Psoas muscle (tissue), 7 donors: ENCODE measurements at regions not wholly inside any gene's neighbourhood (a gene's known extent, or its start where the extent isn't known, plus 50 kb on each side); places are given as distances from the start of the nearest gene placed in this dataset.

Experiments
- ATAC-seq, 4 donors: fragments of 200-7000 bp; cut with Tn5 transposase; one replicate each; pipeline ENCODE4 v1.9.1; 2020; ENCODE audit warnings: moderate library complexity in 3 of 4, mild to moderate bottlenecking in 2 of 4
- DNase-seq, 2 donors: peaks; one replicate each; pipeline ENCODE4 v3.0.0-alpha.2; 2020
- H3K27ac ChIP-seq: fragments of 200-600 bp; one replicate; pipeline ENCODE4 v1.8.0; 2022
- H3K27me3 ChIP-seq, 3 donors: fragments of 200-600 bp in 1 of 3; one replicate each; pipeline versions ENCODE4 v1.6.1 to v1.8.0; 2013 to 2022; ENCODE audit warnings: low read length in 2 of 3, mild to moderate bottlenecking in 2 of 3, moderate library complexity in 1 of 3; ENCODE audit not compliant: insufficient read depth in 3 of 3
- H3K36me3 ChIP-seq, 2 donors: fragments of 200-600 bp in 1 of 2; one replicate each; pipeline versions ENCODE4 v1.6.1 to v1.8.0; 2013 to 2022; ENCODE audit warnings: low read depth in 1 of 2, mild to moderate bottlenecking in 1 of 2, moderate library complexity in 1 of 2; ENCODE audit not compliant: insufficient read depth in 1 of 2
- H3K4me1 ChIP-seq: fragments of 200-600 bp; one replicate; pipeline ENCODE4 v1.8.0; 2022
- H3K4me3 ChIP-seq: fragments of 200-600 bp; one replicate; pipeline ENCODE4 v1.8.0; 2022; ENCODE audit warnings: mild to moderate bottlenecking
- H3K9me3 ChIP-seq: fragments of 200-600 bp; one replicate; pipeline ENCODE4 v1.8.0; 2022
- CTCF ChIP-seq: fragments of 200-600 bp; IDR thresholded peaks from one replicate; pipeline ENCODE4 v1.8.0; 2022; ENCODE audit warnings: antibody characterized with exemption
- WGBS, 3 donors: extraction: QIAGEN DNeasy Blood & Tissue Kit; methylation state at CpG; one replicate each; pipeline versions ENCODE4 v1.1.6 to v1.1.7; 2013; 5-methylcytosine and 5-hydroxymethylcytosine counted together
- intact Hi-C, 2 donors: fragments of 100-400 bp; cut with DNase I; formaldehyde crosslinking; loops; one replicate each; pipeline versions ENCODE4 v1.11.0 to v1.14.2; 2022
- donor health status: healthy with polysubstance abuse.
- donor health status: DM: no; HTN: no; CAD: no; lungs with moderate emphysema.
- donor health status: Bipolar disorder and iron deficiency.
- donor health status: healthy.
- donor health status: DM: yes; HTN: yes; CAD: no.
- donor health status: DM: no; HTN: no; CAD: no.
- donor health status: DM: yes; HTN: yes; CAD: no.

GRCh38 chr17:34852614-34853013, 108.6 kb downstream of the CCT6B start:
- H3K27me3 ChIP-seq: no peaks in the 10 kb centered on the region
- 69 to 81% (median 69%) methylated on average over 5 of the region's 5 CpGs for WGBS, 3 donors
- intact Hi-C loops: loop anchor here in 1 of 2 donors (10.0 kb wide), 1 partner anchor 62 kb away; no protein-coding TSS in a partner anchor
- no peak for ATAC-seq
- no peaks in the 10 kb centered on the region for H3K36me3 ChIP-seq
- no peaks in the 10 kb centered on the region for H3K9me3 ChIP-seq
- no peak for DNase-seq
- H3K4me3 ChIP-seq: no peak overlapping the region
- H3K4me1 ChIP-seq: no peaks in the 10 kb centered on the region
- no peak overlapping the region for H3K27ac ChIP-seq
- no peak for TF ChIP-seq CTCF

GRCh38 chr17:34851961-34852540, 109.2 kb downstream of the CCT6B start:
- Histone ChIP-seq H3K9me3 (no peaks in the 10 kb centered on the region), H3K27ac (no peak overlapping the region), H3K4me3 (no peak overlapping the region), H3K36me3 (no peaks in the 10 kb centered on the region), H3K4me1 (no peaks in the 10 kb centered on the region), H3K27me3 (no peaks in the 10 kb centered on the region)
- intact Hi-C loops: loop anchor here in 1 of 2 donors (10.0 kb wide), 1 partner anchor 63 kb away; no protein-coding TSS in a partner anchor
- WGBS, 3 donors: 53 to 63% (median 59%) methylated on average over 9 of the region's 9 CpGs
- DNase-seq: no peak
- ATAC-seq: no peak
- TF ChIP-seq CTCF: no peak

- 64 to 70% (median 65%) methylated on average over 3 of the region's 3 CpGs for WGBS, 3 donors
- no peaks in the 10 kb centered on the region for H3K4me1 ChIP-seq
- no peak for TF ChIP-seq CTCF
- intact Hi-C loops: loop anchor here in 1 of 2 donors (10.0 kb wide), 1 partner anchor 64 kb away; no protein-coding TSS in a partner anchor
- H3K36me3 ChIP-seq: no peaks in the 10 kb centered on the region
- no peak overlapping the region for H3K27ac ChIP-seq
- DNase-seq: no peak
- no peak overlapping the region for H3K4me3 ChIP-seq
- H3K27me3 ChIP-seq: no peaks in the 10 kb centered on the region
- no peak for ATAC-seq
- no peaks in the 10 kb centered on the region for H3K9me3 ChIP-seq
These were observed 110.3 kb downstream of the CCT6B start for GRCh38 chr17:34850964-34851363.

- WGBS, 3 donors: 74 to 87% (median 75%) methylated on average over 4 of the region's 4 CpGs
- no peak for ATAC-seq
- TF ChIP-seq CTCF: no peak
- H3K4me3 ChIP-seq: no peak overlapping the region
- H3K27me3 ChIP-seq: no peaks in the 10 kb centered on the region
- intact Hi-C loops: loop anchor here in 1 of 2 donors (10.0 kb wide), 1 partner anchor 65 kb away; no protein-coding TSS in a partner anchor
- no peaks in the 10 kb centered on the region for H3K4me1 ChIP-seq
- H3K36me3 ChIP-seq: no peaks in the 10 kb centered on the region
- no peaks in the 10 kb centered on the region for H3K9me3 ChIP-seq
- H3K27ac ChIP-seq: no peak overlapping the region
- DNase-seq: no peak
These were observed 111.2 kb downstream of the CCT6B start for GRCh38 chr17:34850023-34850422.

GRCh38 chr17:34847938-34848337, 113.3 kb downstream of the CCT6B start:
- no peaks in the 10 kb centered on the region for H3K4me1 ChIP-seq
- WGBS, 3 donors: 35 to 41% (median 37%) methylated on average over 3 of the region's 3 CpGs
- DNase-seq (no peak), ATAC-seq (no peak)
- H3K4me3 ChIP-seq: no peak overlapping the region
- no peak overlapping the region for H3K27ac ChIP-seq
- H3K9me3 ChIP-seq: no peaks in the 10 kb centered on the region
- TF ChIP-seq CTCF: no peak
- H3K36me3 ChIP-seq: no peaks in the 10 kb centered on the region
- H3K27me3 ChIP-seq: no peaks in the 10 kb centered on the region
- intact Hi-C loops: no loop called here
